ENCODE measurements at regions not wholly inside any gene's neighbourhood (a gene's known extent, or its start where the extent isn't known, plus 50 kb on each side); places are given as distances from the start of the nearest gene placed in this dataset.

GRCh38 chr5:10838038-10838437, 77.0 kb upstream of the DAP start:
- TF ChIP-seq CTCF (IDR thresholded peaks at IDR 0.05 in 4 of 5, conservative IDR thresholded peaks at IDR 0.05 in 1 of 5) (no peak), POLR2A (IDR thresholded peaks at IDR 0.05) (no peak)

Measured in gastrocnemius medialis (tissue), 4 donors.